Activated CD8-positive, alpha-beta T cell treated with anti-CD3 and anti-CD28 coated beads, Interleukin-2, amount 10 ng/mL, durations not matched to agents 7 days and 5 days (primary cell): ENCODE measurements at regions not wholly inside any gene's neighbourhood (a gene's known extent, or its start where the extent isn't known, plus 50 kb on each side); places are given as distances from the start of the nearest gene placed in this dataset.

ENCODE experiments used
- ATAC-seq: fragments of 150-1000 bp; cut with Tn5 transposase; one replicate; pipeline ENCODE4 v1.10.0; 2021; ENCODE audit warnings: moderate library complexity
- CTCF ChIA-PET: fragments of 350-600 bp; sonication (Branson Sonifier 250); formaldehyde crosslinking; loops from one replicate; lab custom pipeline; 2021; ENCODE audit warnings: antibody characterized with exemption; lab: Charles Lee
- POLR2A ChIA-PET: fragments of 350-600 bp; sonication (Branson Sonifier 250); formaldehyde crosslinking; loops from one replicate; lab custom pipeline; 2021; ENCODE audit warnings: antibody characterized with exemption; lab: Charles Lee
- DNase-seq: peaks from one replicate; pipeline ENCODE4 v3.0.0-alpha.2; 2020
- H3K27ac Mint-ChIP-seq: one replicate; pipeline ENCODE4 v1.8.0; 2021; ENCODE audit warnings: mild to moderate bottlenecking, mixed read lengths
- H3K27me3 Mint-ChIP-seq: one replicate; pipeline ENCODE4 v1.8.0; 2021; ENCODE audit warnings: low read depth, mixed read lengths
- H3K36me3 Mint-ChIP-seq: one replicate; pipeline ENCODE4 v1.8.0; 2021; ENCODE audit warnings: low read depth, mixed read lengths
- H3K4me1 Mint-ChIP-seq: one replicate; pipeline ENCODE4 v1.8.0; 2021; ENCODE audit warnings: low read depth, mixed read lengths
- H3K4me3 Mint-ChIP-seq: one replicate; pipeline ENCODE4 v1.8.0; 2021; ENCODE audit warnings: mild to moderate bottlenecking, mixed read lengths
- H3K9me3 Mint-ChIP-seq: one replicate; pipeline ENCODE4 v1.8.0; 2022; ENCODE audit warnings: mixed read lengths; ENCODE audit not compliant: insufficient read depth

- CTCF ChIA-PET = no interaction called here
- no peak overlapping the region for H3K4me3 Mint-ChIP-seq
- no peaks in the 10 kb centered on the region for H3K9me3 Mint-ChIP-seq
- H3K4me1 Mint-ChIP-seq = no peaks in the 10 kb centered on the region
- H3K27me3 Mint-ChIP-seq = no peaks in the 10 kb centered on the region
- POLR2A ChIA-PET = no interaction called here
- no peaks in the 10 kb centered on the region for H3K36me3 Mint-ChIP-seq
- H3K27ac Mint-ChIP-seq = no peak overlapping the region
- ATAC-seq (no peak), DNase-seq (no peak)
Observed at GRCh38 chr10:105494944-105495343, 853.9 kb downstream of the SORCS3 start.

GRCh38 chr10:105494303-105494702 lies 853.2 kb downstream of the SORCS3 start:
- Mint-ChIP-seq H3K4me1 (no peaks in the 10 kb centered on the region), H3K27ac (no peak overlapping the region), H3K27me3 (no peaks in the 10 kb centered on the region), H3K9me3 (no peaks in the 10 kb centered on the region), H3K4me3 (no peak overlapping the region), H3K36me3 (no peaks in the 10 kb centered on the region)
- ChIA-PET POLR2A (no interaction called here), CTCF (no interaction called here)
- DNase-seq (no peak), ATAC-seq (no peak)

GRCh38 chr10:105473170-105473569 lies 832.1 kb downstream of the SORCS3 start:
- ATAC-seq = no peak
- no peak overlapping the region for H3K4me3 Mint-ChIP-seq
- no peaks in the 10 kb centered on the region for H3K36me3 Mint-ChIP-seq
- H3K9me3 Mint-ChIP-seq = no peaks in the 10 kb centered on the region
- ChIA-PET POLR2A (no interaction called here), CTCF (no interaction called here)
- no peaks in the 10 kb centered on the region for H3K27me3 Mint-ChIP-seq
- H3K27ac Mint-ChIP-seq = no peak overlapping the region
- H3K4me1 Mint-ChIP-seq = no peaks in the 10 kb centered on the region
- no peak for DNase-seq

GRCh38 chr10:105468759-105469158 lies 827.7 kb downstream of the SORCS3 start:
- no peak for DNase-seq
- Mint-ChIP-seq H3K9me3 (no peaks in the 10 kb centered on the region), H3K27me3 (no peaks in the 10 kb centered on the region), H3K36me3 (no peaks in the 10 kb centered on the region), H3K4me1 (no peaks in the 10 kb centered on the region), H3K27ac (no peak overlapping the region), H3K4me3 (no peak overlapping the region)
- ATAC-seq = no peak
- ChIA-PET CTCF (no interaction called here), POLR2A (no interaction called here)

- ChIA-PET POLR2A (no interaction called here), CTCF (no interaction called here)
- Mint-ChIP-seq H3K9me3 (no peaks in the 10 kb centered on the region), H3K36me3 (no peaks in the 10 kb centered on the region), H3K4me1 (no peaks in the 10 kb centered on the region), H3K4me3 (no peak overlapping the region), H3K27me3 (no peaks in the 10 kb centered on the region), H3K27ac (no peak overlapping the region)
- DNase-seq = no peak
- no peak for ATAC-seq
Observed at GRCh38 chr10:105466521-105466920, 825.4 kb downstream of the SORCS3 start.

- Mint-ChIP-seq H3K36me3 (no peaks in the 10 kb centered on the region), H3K27ac (no peak overlapping the region), H3K4me3 (no peak overlapping the region), H3K9me3 (no peaks in the 10 kb centered on the region), H3K27me3 (no peaks in the 10 kb centered on the region), H3K4me1 (no peaks in the 10 kb centered on the region)
- CTCF ChIA-PET = no interaction called here
- POLR2A ChIA-PET = no interaction called here
- DNase-seq (no peak), ATAC-seq (no peak)
Observed at GRCh38 chr10:105434970-105435369, 793.9 kb downstream of the SORCS3 start.

- Mint-ChIP-seq H3K36me3 (no peaks in the 10 kb centered on the region), H3K9me3 (peaks cover under 1% of the 10 kb centered on the region), H3K4me1 (no peaks in the 10 kb centered on the region), H3K27me3 (no peaks in the 10 kb centered on the region), H3K27ac (no peak overlapping the region), H3K4me3 (no peak overlapping the region)
- ChIA-PET POLR2A (no interaction called here), CTCF (no interaction called here)
- no peak for ATAC-seq
- DNase-seq = no peak
Observed at GRCh38 chr10:105413997-105414396, 772.9 kb downstream of the SORCS3 start.

GRCh38 chr10:105409370-105409769 lies 768.3 kb downstream of the SORCS3 start:
- no peaks in the 10 kb centered on the region for H3K4me1 Mint-ChIP-seq

GRCh38 chr10:105406488-105406887 lies 765.4 kb downstream of the SORCS3 start:
- H3K4me1 Mint-ChIP-seq = no peaks in the 10 kb centered on the region
- CTCF ChIA-PET = no interaction called here
- H3K27me3 Mint-ChIP-seq = no peaks in the 10 kb centered on the region
- peaks cover 13% of the 10 kb centered on the region for H3K9me3 Mint-ChIP-seq
- ATAC-seq (no peak), DNase-seq (no peak)
- no peak overlapping the region for H3K4me3 Mint-ChIP-seq
- no peaks in the 10 kb centered on the region for H3K36me3 Mint-ChIP-seq
- POLR2A ChIA-PET = no interaction called here
- no peak overlapping the region for H3K27ac Mint-ChIP-seq

More at GRCh38 chr10:105409370-105409769, 768.3 kb downstream of the SORCS3 start:
- Mint-ChIP-seq H3K36me3 (no peaks in the 10 kb centered on the region), H3K27me3 (no peaks in the 10 kb centered on the region), H3K27ac (no peak overlapping the region), H3K4me3 (no peak overlapping the region), H3K9me3 (peaks cover 9% of the 10 kb centered on the region)
- CTCF ChIA-PET = no interaction called here
- no peak for ATAC-seq
- POLR2A ChIA-PET = no interaction called here
- DNase-seq = no peak

GRCh38 chr10:105398202-105398601 lies 757.1 kb downstream of the SORCS3 start:
- no peak for ATAC-seq
- Mint-ChIP-seq H3K4me3 (no peak overlapping the region), H3K36me3 (no peaks in the 10 kb centered on the region), H3K9me3 (peaks cover 14% of the 10 kb centered on the region), H3K27me3 (no peaks in the 10 kb centered on the region), H3K27ac (no peak overlapping the region), H3K4me1 (no peaks in the 10 kb centered on the region)
- CTCF ChIA-PET = no interaction called here
- POLR2A ChIA-PET = no interaction called here
- DNase-seq = no peak

GRCh38 chr10:105391670-105392351 lies 750.7 kb downstream of the SORCS3 start:
- ATAC-seq (no peak), DNase-seq (no peak)
- no peak overlapping the region for H3K4me3 Mint-ChIP-seq
- H3K27ac Mint-ChIP-seq = no peak overlapping the region
- ChIA-PET CTCF (no interaction called here), POLR2A (no interaction called here)
- H3K36me3 Mint-ChIP-seq = no peaks in the 10 kb centered on the region
- H3K4me1 Mint-ChIP-seq = no peaks in the 10 kb centered on the region
- no peaks in the 10 kb centered on the region for H3K27me3 Mint-ChIP-seq
- H3K9me3 Mint-ChIP-seq = no peaks in the 10 kb centered on the region

GRCh38 chr10:105387971-105388370 lies 746.9 kb downstream of the SORCS3 start:
- ATAC-seq (no peak), DNase-seq (no peak)
- no peak overlapping the region for H3K4me3 Mint-ChIP-seq
- ChIA-PET POLR2A (no interaction called here), CTCF (no interaction called here)
- H3K9me3 Mint-ChIP-seq = no peaks in the 10 kb centered on the region
- no peaks in the 10 kb centered on the region for H3K36me3 Mint-ChIP-seq
- H3K27ac Mint-ChIP-seq = no peak overlapping the region
- H3K4me1 Mint-ChIP-seq = no peaks in the 10 kb centered on the region
- no peaks in the 10 kb centered on the region for H3K27me3 Mint-ChIP-seq

- no peaks in the 10 kb centered on the region for H3K27me3 Mint-ChIP-seq
- no peaks in the 10 kb centered on the region for H3K4me1 Mint-ChIP-seq
- H3K4me3 Mint-ChIP-seq = no peak overlapping the region
- no peaks in the 10 kb centered on the region for H3K36me3 Mint-ChIP-seq
- ATAC-seq (no peak), DNase-seq (no peak)
- ChIA-PET POLR2A (no interaction called here), CTCF (no interaction called here)
- no peak overlapping the region for H3K27ac Mint-ChIP-seq
- no peaks in the 10 kb centered on the region for H3K9me3 Mint-ChIP-seq
Observed at GRCh38 chr10:105383978-105384377, 742.9 kb downstream of the SORCS3 start.
